ENCODE measurements at regions not wholly inside any gene's neighbourhood (a gene's known extent, or its start where the extent isn't known, plus 50 kb on each side); places are given as distances from the start of the nearest gene placed in this dataset.

DNA sequence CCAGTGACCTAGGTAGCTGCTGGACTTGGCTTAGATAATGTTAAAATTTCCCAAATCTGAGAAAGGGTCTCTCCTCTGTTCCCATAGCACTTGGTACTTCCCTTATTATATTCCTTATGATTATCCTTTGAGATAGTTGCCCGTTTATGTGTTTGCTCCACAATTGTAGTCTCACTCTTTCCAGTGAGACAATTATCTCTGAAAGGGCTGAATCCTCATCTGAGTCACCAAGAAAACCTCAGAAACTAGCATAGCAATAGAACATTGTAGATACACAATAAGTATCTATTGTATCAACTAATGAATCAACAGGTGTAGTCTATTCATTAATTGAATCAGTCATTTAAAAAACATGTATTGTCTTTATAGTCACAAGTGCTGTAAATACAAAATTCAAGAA is 119.1 kb upstream of the FAR2 start:
- no peaks in the 10 kb centered on the region for H3K36me3 ChIP-seq (ENCODE audit: insufficient read depth, low read length)
- no peak overlapping the region for H2AFZ ChIP-seq (ENCODE audit: low read length)
- H3F3A ChIP-seq (ENCODE audit: insufficient read depth, low read length), result no peaks in the 10 kb centered on the region
- H3K4me2 ChIP-seq (ENCODE audit: low read length), result no peak overlapping the region
- no peaks in the 10 kb centered on the region for H3K9me2 ChIP-seq (ENCODE audit: low read depth, low read length)
- no peaks in the 10 kb centered on the region for H4K20me1 ChIP-seq (ENCODE audit: insufficient read depth, low read length)
- no peak overlapping the region for H3K4me3 ChIP-seq (ENCODE audit: low read depth, low read length, poor library complexity, severe bottlenecking)
- H3K9ac ChIP-seq (ENCODE audit: low read length), result no peak overlapping the region
- no peaks in the 10 kb centered on the region for H3K27me3 ChIP-seq (ENCODE audit: insufficient read depth, low read length)
- no peaks in the 10 kb centered on the region for H3K9me3 ChIP-seq (ENCODE audit: low read length)
- TF ChIP-seq EZH2 (IDR thresholded peaks at IDR 0.05; ENCODE audit: borderline replicate concordance, low read length), result no peak
- TF ChIP-seq CTCF (IDR thresholded peaks at IDR 0.05; ENCODE audit: low read length), result no peak
- no peak overlapping the region for H3K27ac ChIP-seq (ENCODE audit: low read depth, low read length, poor library complexity, severe bottlenecking)
- no peaks in the 10 kb centered on the region for H3K79me2 ChIP-seq (ENCODE audit: insufficient read depth, low read length)
- no peaks in the 10 kb centered on the region for H3K4me1 ChIP-seq (ENCODE audit: insufficient read depth, low read length, severe bottlenecking)

DNA sequence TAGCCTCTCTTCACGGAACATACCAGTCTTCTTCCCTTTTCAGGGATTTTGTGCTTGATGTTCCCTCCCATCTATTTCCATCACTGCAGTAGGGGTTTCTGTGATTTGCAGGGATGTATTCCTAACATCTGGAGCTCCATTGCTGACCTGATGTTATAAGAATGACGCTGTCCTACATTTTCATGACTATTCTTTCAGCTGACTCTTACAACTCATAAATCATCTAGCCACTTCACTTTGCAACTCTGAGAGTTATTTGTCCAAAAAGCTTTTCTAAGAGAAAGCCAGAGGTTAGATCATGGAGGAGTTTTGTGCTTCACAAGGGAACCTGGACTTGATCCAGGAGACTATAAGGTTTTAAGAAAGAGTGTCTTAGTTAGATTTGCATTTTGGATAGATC is 116.6 kb upstream of the FAR2 start:
- H3K36me3 ChIP-seq (ENCODE audit: insufficient read depth, low read length), result no peaks in the 10 kb centered on the region
- H3K4me2 ChIP-seq (ENCODE audit: low read length), result no peak overlapping the region
- no peaks in the 10 kb centered on the region for H4K20me1 ChIP-seq (ENCODE audit: insufficient read depth, low read length)
- no peaks in the 10 kb centered on the region for H3K27me3 ChIP-seq (ENCODE audit: insufficient read depth, low read length)
- no peaks in the 10 kb centered on the region for H3K79me2 ChIP-seq (ENCODE audit: insufficient read depth, low read length)
- H3K27ac ChIP-seq (ENCODE audit: low read depth, low read length, poor library complexity, severe bottlenecking), result no peak overlapping the region
- H3K9me2 ChIP-seq (ENCODE audit: low read depth, low read length), result no peaks in the 10 kb centered on the region
- H3K9me3 ChIP-seq (ENCODE audit: low read length), result no peaks in the 10 kb centered on the region
- no peaks in the 10 kb centered on the region for H3F3A ChIP-seq (ENCODE audit: insufficient read depth, low read length)
- H3K4me1 ChIP-seq (ENCODE audit: insufficient read depth, low read length, severe bottlenecking), result no peaks in the 10 kb centered on the region
- H3K4me3 ChIP-seq (ENCODE audit: low read depth, low read length, poor library complexity, severe bottlenecking), result no peak overlapping the region
- H3K9ac ChIP-seq (ENCODE audit: low read length), result no peak overlapping the region
- no peak overlapping the region for H2AFZ ChIP-seq (ENCODE audit: low read length)
- TF ChIP-seq EZH2 (IDR thresholded peaks at IDR 0.05; ENCODE audit: borderline replicate concordance, low read length) (no peak), CTCF (IDR thresholded peaks at IDR 0.05; ENCODE audit: low read length) (no peak)

DNA sequence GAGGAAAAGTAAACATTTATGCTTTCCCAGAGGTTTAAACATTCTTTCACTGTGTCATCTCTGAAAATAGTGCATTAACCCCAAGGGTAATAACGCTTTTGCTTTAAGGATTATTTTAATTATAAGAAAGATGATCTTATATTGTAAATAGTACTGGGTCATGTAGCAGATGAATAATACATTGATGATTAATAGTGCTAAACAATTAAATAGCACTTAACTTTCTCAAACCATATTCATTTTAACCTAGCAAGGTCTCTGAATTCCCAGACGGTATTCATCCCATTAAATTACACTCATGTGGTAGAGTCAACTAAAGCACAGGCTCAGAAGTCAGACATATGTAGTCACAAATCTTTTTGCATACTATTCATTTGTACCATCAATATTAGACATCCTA is 115.6 kb upstream of the FAR2 start:
- Histone ChIP-seq H3K4me1 (ENCODE audit: insufficient read depth, low read length, severe bottlenecking) (no peaks in the 10 kb centered on the region), H3K4me3 (ENCODE audit: low read depth, low read length, poor library complexity, severe bottlenecking) (no peak overlapping the region), H4K20me1 (ENCODE audit: insufficient read depth, low read length) (no peaks in the 10 kb centered on the region), H2AFZ (ENCODE audit: low read length) (no peak overlapping the region), H3K9me3 (ENCODE audit: low read length) (no peaks in the 10 kb centered on the region), H3F3A (ENCODE audit: insufficient read depth, low read length) (no peaks in the 10 kb centered on the region), H3K4me2 (ENCODE audit: low read length) (no peak overlapping the region), H3K79me2 (ENCODE audit: insufficient read depth, low read length) (no peaks in the 10 kb centered on the region), H3K9me2 (ENCODE audit: low read depth, low read length) (no peaks in the 10 kb centered on the region), H3K9ac (ENCODE audit: low read length) (no peak overlapping the region), H3K36me3 (ENCODE audit: insufficient read depth, low read length) (no peaks in the 10 kb centered on the region), H3K27ac (ENCODE audit: low read depth, low read length, poor library complexity, severe bottlenecking) (no peak overlapping the region), H3K27me3 (ENCODE audit: insufficient read depth, low read length) (no peaks in the 10 kb centered on the region)
- TF ChIP-seq CTCF (IDR thresholded peaks at IDR 0.05; ENCODE audit: low read length) (no peak), EZH2 (IDR thresholded peaks at IDR 0.05; ENCODE audit: borderline replicate concordance, low read length) (no peak)
